ENCODE measurements at regions not wholly inside any gene's neighbourhood (a gene's known extent, or its start where the extent isn't known, plus 50 kb on each side); places are given as distances from the start of the nearest gene placed in this dataset.
"Not testable (repeated sequence)": the region's sequence is repeated elsewhere in the genome, so short reads cannot be mapped to it uniquely, and the experiment has no call there.

DNA sequence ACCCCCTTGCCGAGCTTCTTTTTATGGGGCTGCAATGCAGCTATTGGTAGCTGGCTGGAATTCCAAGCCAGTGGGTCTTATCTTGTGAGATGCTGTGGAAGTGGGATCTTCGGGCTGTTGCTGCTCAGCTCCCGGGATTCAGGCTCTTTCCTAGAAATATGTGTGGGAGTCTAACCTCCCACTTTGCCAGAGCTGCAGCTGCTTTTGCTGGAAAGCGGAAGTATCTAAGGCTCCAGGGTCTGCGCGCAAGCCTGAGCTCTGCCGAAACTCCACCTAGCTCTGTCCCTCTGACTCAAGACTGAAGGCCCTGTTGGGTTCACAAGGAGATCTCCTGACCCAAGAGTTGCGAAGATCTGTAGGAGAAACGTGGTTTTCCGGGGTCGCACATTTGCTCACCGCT, 151.1 kb upstream of the ANKRD55 start:
- TF ChIP-seq, protein P1, sequence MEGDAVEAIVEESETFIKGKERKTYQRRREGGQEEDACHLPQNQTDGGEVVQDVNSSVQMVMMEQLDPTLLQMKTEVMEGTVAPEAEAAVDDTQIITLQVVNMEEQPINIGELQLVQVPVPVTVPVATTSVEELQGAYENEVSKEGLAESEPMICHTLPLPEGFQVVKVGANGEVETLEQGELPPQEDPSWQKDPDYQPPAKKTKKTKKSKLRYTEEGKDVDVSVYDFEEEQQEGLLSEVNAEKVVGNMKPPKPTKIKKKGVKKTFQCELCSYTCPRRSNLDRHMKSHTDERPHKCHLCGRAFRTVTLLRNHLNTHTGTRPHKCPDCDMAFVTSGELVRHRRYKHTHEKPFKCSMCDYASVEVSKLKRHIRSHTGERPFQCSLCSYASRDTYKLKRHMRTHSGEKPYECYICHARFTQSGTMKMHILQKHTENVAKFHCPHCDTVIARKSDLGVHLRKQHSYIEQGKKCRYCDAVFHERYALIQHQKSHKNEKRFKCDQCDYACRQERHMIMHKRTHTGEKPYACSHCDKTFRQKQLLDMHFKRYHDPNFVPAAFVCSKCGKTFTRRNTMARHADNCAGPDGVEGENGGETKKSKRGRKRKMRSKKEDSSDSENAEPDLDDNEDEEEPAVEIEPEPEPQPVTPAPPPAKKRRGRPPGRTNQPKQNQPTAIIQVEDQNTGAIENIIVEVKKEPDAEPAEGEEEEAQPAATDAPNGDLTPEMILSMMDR (IDR thresholded peaks at IDR 0.05): no peak
- Histone ChIP-seq H3K27me3 (no peaks in the 10 kb centered on the region), H3K27ac (no peak overlapping the region), H3K36me3 (no peaks in the 10 kb centered on the region), H3K4me3 (no peak overlapping the region), H3K4me1 (no peaks in the 10 kb centered on the region), H3K9me3 (no peaks in the 10 kb centered on the region)
- DNase-seq: no peak
- no peak for ATAC-seq
- intact Hi-C loops (cut with DNase I): no loop called here

DNA sequence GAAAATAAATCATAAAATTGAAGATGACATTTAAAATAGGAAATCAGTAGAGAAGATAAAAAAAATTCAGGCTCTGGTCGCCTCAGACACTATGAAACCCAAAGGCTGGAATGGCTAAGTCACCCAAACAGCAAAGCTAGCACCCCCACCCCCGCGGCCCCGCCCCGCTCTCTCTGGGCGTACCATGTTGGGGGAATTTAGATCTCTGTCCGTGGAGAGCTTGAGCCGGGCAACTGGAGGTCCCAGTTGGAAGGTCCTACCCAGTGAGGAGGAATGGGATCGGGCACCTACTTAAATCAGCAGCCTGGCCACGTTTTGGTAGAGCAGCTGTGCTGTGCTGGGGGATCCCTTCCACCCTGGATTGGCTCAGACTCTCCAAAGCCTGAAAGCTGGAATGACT, 150.6 kb upstream of the ANKRD55 start:
- ATAC-seq: no peak
- H3K4me3 ChIP-seq: no peak overlapping the region
- DNase-seq: no peak
- H3K27me3 ChIP-seq: no peaks in the 10 kb centered on the region
- no peaks in the 10 kb centered on the region for H3K36me3 ChIP-seq
- no peak overlapping the region for H3K27ac ChIP-seq
- intact Hi-C loops (cut with DNase I): no loop called here
- TF ChIP-seq, protein P1 (IDR thresholded peaks at IDR 0.05): no peak
- no peaks in the 10 kb centered on the region for H3K9me3 ChIP-seq
- H3K4me1 ChIP-seq: no peaks in the 10 kb centered on the region

DNA sequence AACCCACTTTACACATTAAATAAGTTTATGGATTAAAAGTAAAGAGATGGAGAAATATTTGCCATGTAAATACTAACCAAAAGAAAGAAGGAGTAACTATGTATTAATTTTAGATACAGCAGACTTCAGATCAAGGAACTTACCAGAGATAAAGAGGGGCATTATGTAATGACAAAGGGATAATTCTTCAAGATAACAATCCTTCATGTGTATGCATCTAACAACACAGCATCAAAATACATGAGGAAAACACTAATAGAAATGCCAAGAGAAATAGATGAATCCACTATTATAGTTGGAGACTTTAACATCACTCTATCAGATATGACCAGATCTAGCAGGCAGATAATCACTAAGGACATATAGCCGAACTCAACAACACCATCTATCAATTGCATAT, 149.8 kb upstream of the ANKRD55 start:
- no peak for ATAC-seq
- intact Hi-C loops (cut with DNase I): no loop called here
- TF ChIP-seq, protein P1 (IDR thresholded peaks at IDR 0.05): no peak

DNA sequence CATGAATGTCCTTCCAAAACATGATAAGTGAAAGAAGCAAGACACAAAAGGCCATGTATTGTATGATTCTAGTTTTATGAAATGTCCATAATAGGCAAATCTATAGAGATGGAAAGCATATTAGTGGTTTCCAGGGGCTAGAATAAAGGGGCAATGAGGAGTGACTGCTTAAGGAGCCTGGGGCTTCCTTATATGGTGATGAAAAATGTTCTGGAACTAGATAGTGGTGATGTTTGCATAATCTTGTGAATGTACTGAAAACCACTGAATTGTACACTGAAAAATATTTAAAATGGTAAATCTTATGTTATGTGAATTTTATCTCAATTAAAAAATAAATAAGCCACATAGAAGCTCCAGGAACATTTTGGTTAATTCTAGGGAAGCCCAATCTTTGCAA, 144.4 kb upstream of the ANKRD55 start:
- intact Hi-C loops (cut with DNase I): no loop called here
- no peaks in the 10 kb centered on the region for H3K27me3 ChIP-seq
- TF ChIP-seq, protein P1 (IDR thresholded peaks at IDR 0.05): no peak
- no peak for DNase-seq
- no peaks in the 10 kb centered on the region for H3K36me3 ChIP-seq
- H3K9me3 ChIP-seq: no peaks in the 10 kb centered on the region
- no peak for ATAC-seq
- H3K4me1 ChIP-seq: no peaks in the 10 kb centered on the region
- H3K27ac ChIP-seq: no peak overlapping the region
- no peak overlapping the region for H3K4me3 ChIP-seq

More for the DNA sequence above, 149.8 kb upstream of the ANKRD55 start:
- Histone ChIP-seq H3K36me3 (no peaks in the 10 kb centered on the region), H3K27me3 (no peaks in the 10 kb centered on the region), H3K4me1 (no peaks in the 10 kb centered on the region), H3K4me3 (no peak overlapping the region), H3K27ac (no peak overlapping the region), H3K9me3 (no peaks in the 10 kb centered on the region)
- DNase-seq: no peak

DNA sequence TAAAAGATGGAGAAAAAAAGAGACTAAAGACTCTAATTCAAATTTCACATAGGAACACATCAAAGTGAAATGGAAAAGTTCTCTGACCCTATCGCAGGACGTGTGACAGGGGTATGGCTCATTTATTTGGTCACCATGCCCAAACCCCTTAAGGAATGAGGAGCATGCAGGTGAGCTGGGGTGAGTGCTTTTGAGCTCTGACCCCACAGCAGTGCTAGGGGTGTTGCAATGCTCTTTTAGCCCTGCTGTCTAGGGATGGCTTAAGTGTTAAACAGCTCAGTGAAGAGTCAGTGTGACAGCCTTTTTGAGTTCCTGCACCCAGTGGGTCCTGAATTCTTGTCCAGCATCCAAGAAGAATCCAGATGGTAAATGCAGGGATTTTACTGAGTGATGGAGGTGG, 143.0 kb upstream of the ANKRD55 start:
- no peaks in the 10 kb centered on the region for H3K9me3 ChIP-seq
- intact Hi-C loops (cut with DNase I): no loop called here
- no peak overlapping the region for H3K4me3 ChIP-seq
- no peaks in the 10 kb centered on the region for H3K27me3 ChIP-seq
- H3K4me1 ChIP-seq: no peaks in the 10 kb centered on the region
- ATAC-seq: no peak
- TF ChIP-seq, protein P1 (IDR thresholded peaks at IDR 0.05): no peak
- no peak for DNase-seq
- no peak overlapping the region for H3K27ac ChIP-seq
- H3K36me3 ChIP-seq: no peaks in the 10 kb centered on the region

DNA sequence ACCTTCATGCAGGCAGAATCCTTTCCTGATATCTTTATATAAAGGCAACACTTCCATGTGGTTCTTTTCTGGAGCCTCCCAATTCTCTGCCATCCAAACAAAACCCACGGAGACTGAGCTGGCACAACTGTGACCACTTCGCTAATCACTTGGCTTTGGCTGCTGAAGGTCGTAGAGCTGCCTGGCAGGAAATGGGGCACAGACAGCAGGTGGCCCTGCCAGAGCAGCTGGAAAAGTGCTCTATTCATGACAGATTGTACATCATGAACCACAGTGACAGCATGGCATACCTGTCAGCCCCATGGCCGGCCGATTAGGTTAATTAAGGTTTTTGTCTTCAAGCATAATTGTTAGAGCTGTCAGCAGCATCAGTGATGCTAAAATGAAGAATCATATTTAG, 141.9 kb upstream of the ANKRD55 start:
- ATAC-seq: no peak
- Histone ChIP-seq H3K4me3 (no peak overlapping the region), H3K9me3 (no peaks in the 10 kb centered on the region), H3K36me3 (no peaks in the 10 kb centered on the region), H3K27ac (no peak overlapping the region), H3K4me1 (no peaks in the 10 kb centered on the region), H3K27me3 (no peaks in the 10 kb centered on the region)
- TF ChIP-seq, protein P1 (IDR thresholded peaks at IDR 0.05): no peak
- intact Hi-C loops (cut with DNase I): no loop called here
- no peak for DNase-seq

DNA sequence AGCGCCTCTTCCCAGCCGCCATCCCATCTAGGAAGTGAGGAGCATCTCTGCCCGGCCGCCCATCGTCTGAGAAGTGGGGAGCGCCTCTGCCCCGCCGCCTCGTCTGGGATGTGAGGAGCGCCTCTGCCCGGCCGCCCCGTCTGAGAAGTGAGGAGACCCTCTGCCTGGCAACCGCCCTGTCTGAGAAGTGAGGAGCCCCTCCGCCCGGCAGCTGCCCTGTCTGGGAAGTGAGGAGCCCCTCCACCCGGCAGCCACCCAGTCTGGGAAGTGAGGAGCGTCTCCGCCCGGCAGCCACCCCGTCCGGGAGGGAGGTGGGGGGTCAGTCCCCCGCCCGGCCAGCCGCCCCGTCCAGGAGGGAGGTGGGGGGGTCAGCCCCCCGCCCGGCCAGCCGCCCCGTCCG, 139.4 kb upstream of the ANKRD55 start:
- H3K9me3 ChIP-seq; ATAC-seq; DNase-seq; H3K4me3 ChIP-seq; intact Hi-C loops (cut with DNase I); H3K36me3 ChIP-seq; H3K4me1 ChIP-seq; H3K27me3 ChIP-seq; H3K27ac ChIP-seq: not testable (repeated sequence)

All from upper lobe of right lung (tissue), 1 donor.